Tibial nerve (tissue), 4 donors: ENCODE measurements at regions not wholly inside any gene's neighbourhood (a gene's known extent, or its start where the extent isn't known, plus 50 kb on each side); places are given as distances from the start of the nearest gene placed in this dataset.
"Not testable (repeated sequence)": the region's sequence is repeated elsewhere in the genome, so short reads cannot be mapped to it uniquely, and the experiment has no call there.

Experiments used
- DNase-seq, 2 donors: peaks; one replicate each; pipeline ENCODE4 v3.0.0-alpha.2; 2019; ENCODE audit warnings: low spot score in 2 of 2
- H3K27ac ChIP-seq, 4 donors: fragments of 200-600 bp; sonication (generic) in 3 of 4; one replicate each; pipeline ENCODE4 v1.5.1; 2017 to 2019; ENCODE audit warnings: mild to moderate bottlenecking in 1 of 4
- H3K27me3 ChIP-seq, 2 donors: fragments of 200-600 bp; sonication (generic) in 1 of 2; one replicate each; pipeline versions ENCODE4 v1.5.1 to v1.6.0; 2017 to 2019
- H3K36me3 ChIP-seq, 3 donors: fragments of 200-600 bp; sonication (generic); one replicate each; pipeline ENCODE4 v1.5.1; 2018 to 2019
- H3K4me1 ChIP-seq, 4 donors: fragments of 200-600 bp; sonication (generic) in 3 of 4; one replicate each; pipeline ENCODE4 v1.5.1; 2017 to 2019
- H3K4me3 ChIP-seq, 4 donors: fragments of 200-600 bp; sonication (generic) in 3 of 4; one replicate each; pipeline ENCODE4 v1.5.1; 2017 to 2019; ENCODE audit warnings: mild to moderate bottlenecking in 1 of 4, moderate library complexity in 1 of 4
- H3K9me3 ChIP-seq, 4 donors: fragments of 200-600 bp; sonication (generic) in 3 of 4; one replicate each; pipeline ENCODE4 v1.5.1; 2017 to 2019
- EP300 ChIP-seq, 2 donors: sonication (generic); formaldehyde crosslinking; IDR thresholded peaks; one replicate each; pipeline ENCODE4 v1.6.1; 2017; ENCODE audit warnings: antibody characterized with exemption in 2 of 2, mild to moderate bottlenecking in 1 of 2
- POLR2A ChIP-seq, 2 donors: fragments of 450-650 bp; IDR thresholded peaks; one replicate each; pipeline ENCODE4 v1.6.1; 2017; ENCODE audit warnings: antibody characterized with exemption in 2 of 2, mild to moderate bottlenecking in 2 of 2, moderate library complexity in 2 of 2
- WGBS, 2 donors: methylation state at CpG; one replicate each; pipeline ENCODE4 v1.1.5; 2018; 5-methylcytosine and 5-hydroxymethylcytosine counted together
- TF ChIP-seq, protein P1 (sequence below), 5 experiments: fragments of 200-600 bp in 3 of 5; fragments of 450-650 bp in 2 of 5; sonication (generic) in 3 of 5; IDR thresholded peaks; one replicate each; pipeline ENCODE4 v1.5.1; 2016 to 2019; ENCODE audit warnings: antibody characterized with exemption in 5 of 5, mild to moderate bottlenecking in 3 of 5, moderate library complexity in 2 of 5

- H3K27me3 ChIP-seq = no peaks in the 10 kb centered on the region
- no peak overlapping the region for H3K27ac ChIP-seq
- no peak for DNase-seq
- WGBS, 2 donors = 86 to 89% methylated on average over 2 of the region's 2 CpGs
- peaks cover 0 to 10% (median 0%) of the 10 kb centered on the region in 4 donors for H3K9me3 ChIP-seq
- no peaks in the 10 kb centered on the region for H3K36me3 ChIP-seq
- TF ChIP-seq EP300 (IDR thresholded peaks at IDR 0.05) = no peak
- TF ChIP-seq POLR2A (IDR thresholded peaks at IDR 0.05) = no peak
- TF ChIP-seq, protein P1, sequence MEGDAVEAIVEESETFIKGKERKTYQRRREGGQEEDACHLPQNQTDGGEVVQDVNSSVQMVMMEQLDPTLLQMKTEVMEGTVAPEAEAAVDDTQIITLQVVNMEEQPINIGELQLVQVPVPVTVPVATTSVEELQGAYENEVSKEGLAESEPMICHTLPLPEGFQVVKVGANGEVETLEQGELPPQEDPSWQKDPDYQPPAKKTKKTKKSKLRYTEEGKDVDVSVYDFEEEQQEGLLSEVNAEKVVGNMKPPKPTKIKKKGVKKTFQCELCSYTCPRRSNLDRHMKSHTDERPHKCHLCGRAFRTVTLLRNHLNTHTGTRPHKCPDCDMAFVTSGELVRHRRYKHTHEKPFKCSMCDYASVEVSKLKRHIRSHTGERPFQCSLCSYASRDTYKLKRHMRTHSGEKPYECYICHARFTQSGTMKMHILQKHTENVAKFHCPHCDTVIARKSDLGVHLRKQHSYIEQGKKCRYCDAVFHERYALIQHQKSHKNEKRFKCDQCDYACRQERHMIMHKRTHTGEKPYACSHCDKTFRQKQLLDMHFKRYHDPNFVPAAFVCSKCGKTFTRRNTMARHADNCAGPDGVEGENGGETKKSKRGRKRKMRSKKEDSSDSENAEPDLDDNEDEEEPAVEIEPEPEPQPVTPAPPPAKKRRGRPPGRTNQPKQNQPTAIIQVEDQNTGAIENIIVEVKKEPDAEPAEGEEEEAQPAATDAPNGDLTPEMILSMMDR (IDR thresholded peaks at IDR 0.05) = no peak
- H3K4me1 ChIP-seq = no peaks in the 10 kb centered on the region
- H3K4me3 ChIP-seq = no peak overlapping the region
Measured at GRCh38 chr9:2395814-2396612, 225.6 kb upstream of the VLDLR start.

- Histone ChIP-seq H3K27ac (no peak overlapping the region), H3K36me3 (no peaks in the 10 kb centered on the region), H3K27me3 (no peaks in the 10 kb centered on the region), H3K4me3 (no peak overlapping the region), H3K9me3 (peaks cover 0 to 10% (median 0%) of the 10 kb centered on the region in 4 donors), H3K4me1 (no peaks in the 10 kb centered on the region)
- no peak for DNase-seq
- WGBS, 2 donors = 0 to 40% methylated on average over 1 of the region's 1 CpG
- TF ChIP-seq EP300 (IDR thresholded peaks at IDR 0.05) = no peak
- TF ChIP-seq POLR2A (IDR thresholded peaks at IDR 0.05) = no peak
- TF ChIP-seq, protein P1 (IDR thresholded peaks at IDR 0.05) = no peak
Measured at GRCh38 chr9:2396622-2397285, 224.8 kb upstream of the VLDLR start.

DNA sequence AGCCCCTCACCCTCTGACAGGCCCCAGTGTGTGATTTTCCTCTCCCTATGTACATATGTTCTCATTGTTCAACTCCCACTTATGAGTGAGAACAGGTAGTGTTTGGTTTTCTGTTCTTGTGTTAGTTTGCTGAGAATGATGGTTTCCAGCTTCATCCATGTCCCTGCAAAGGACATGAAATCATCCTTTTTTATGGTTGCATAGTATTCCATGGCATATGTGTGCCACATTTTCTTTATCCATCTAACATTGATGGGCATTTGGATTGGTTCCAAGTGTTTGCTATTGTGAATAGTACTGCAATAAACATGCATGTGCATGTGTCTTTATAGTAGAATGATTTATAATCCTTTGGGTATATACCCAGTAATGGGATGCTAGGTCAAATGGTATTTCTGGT lies 223.7 kb upstream of the VLDLR start:
- H3K36me3 ChIP-seq = not testable (repeated sequence)

DNA sequence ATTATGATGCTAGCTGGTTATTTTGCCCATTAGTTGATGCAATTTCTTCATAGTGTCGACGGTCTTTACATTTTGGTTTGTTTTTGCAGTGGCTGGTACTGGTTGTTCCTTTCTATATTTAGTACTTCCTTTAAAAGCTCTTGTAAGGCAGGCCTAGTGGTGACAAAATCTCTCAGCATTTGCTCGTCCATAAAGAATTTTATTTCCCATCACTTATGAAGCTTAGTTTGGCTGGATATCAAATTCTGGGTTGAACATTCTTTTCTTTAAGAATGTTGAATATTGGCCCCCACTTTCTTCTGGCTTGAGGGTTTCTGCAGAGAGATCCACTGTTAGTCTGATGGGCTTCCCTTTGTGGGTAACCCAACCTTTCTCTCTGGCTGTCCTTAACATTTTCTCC lies 219.8 kb upstream of the VLDLR start:
- H3K9me3 ChIP-seq = peaks cover 0 to 34% (median 0%) of the 10 kb centered on the region in 4 donors
- WGBS, 2 donors = 59 to 66% methylated on average over 3 of the region's 3 CpGs
- not testable (repeated sequence) for H3K4me1 ChIP-seq

More for the DNA sequence above, 223.7 kb upstream of the VLDLR start:
- not testable (repeated sequence) for DNase-seq, H3K4me1 ChIP-seq, H3K27ac ChIP-seq, H3K27me3 ChIP-seq, H3K4me3 ChIP-seq, H3K9me3 ChIP-seq

DNA sequence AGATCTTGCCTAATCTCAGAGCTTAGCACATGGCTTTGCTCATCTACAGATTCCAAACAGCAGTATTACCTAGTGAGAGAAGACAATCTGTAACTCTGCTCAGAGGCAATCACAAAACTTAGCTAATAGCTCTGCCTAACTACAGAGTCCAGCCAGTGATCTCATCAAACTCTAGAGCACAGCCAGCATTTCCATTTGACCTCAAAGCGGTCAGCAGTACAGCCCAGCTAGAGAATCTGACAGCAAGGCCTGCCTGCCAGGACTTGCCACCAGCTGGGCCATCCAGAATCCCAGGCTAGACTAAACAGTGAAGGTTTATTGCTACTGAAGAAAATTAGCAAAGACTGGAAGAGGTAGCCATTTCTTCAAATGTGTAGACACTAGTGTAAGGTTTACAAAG lies 217.9 kb upstream of the VLDLR start:
- Histone ChIP-seq H3K4me3 (no peak overlapping the region), H3K27ac (no peak overlapping the region), H3K4me1 (no peaks in the 10 kb centered on the region), H3K36me3 (no peaks in the 10 kb centered on the region), H3K27me3 (no peaks in the 10 kb centered on the region), H3K9me3 (peaks cover 0 to 31% (median 0%) of the 10 kb centered on the region in 4 donors)
- WGBS, 2 donors = 0 to 37% methylated on average over 1 of the region's 1 CpG
- DNase-seq = no peak
- TF ChIP-seq, protein P1 (IDR thresholded peaks at IDR 0.05) = no peak
- TF ChIP-seq EP300 (IDR thresholded peaks at IDR 0.05) = no peak
- TF ChIP-seq POLR2A (IDR thresholded peaks at IDR 0.05) = no peak

More for the DNA sequence above, 219.8 kb upstream of the VLDLR start:
- not testable (repeated sequence) for H3K4me3 ChIP-seq, H3K36me3 ChIP-seq, DNase-seq, H3K27me3 ChIP-seq, H3K27ac ChIP-seq

GRCh38 chr9:2406252-2406651 lies 215.3 kb upstream of the VLDLR start:
- Histone ChIP-seq H3K9me3 (peaks cover 0 to 26% (median 0%) of the 10 kb centered on the region in 4 donors), H3K4me1 (no peaks in the 10 kb centered on the region), H3K36me3 (no peaks in the 10 kb centered on the region), H3K4me3 (no peak overlapping the region), H3K27ac (no peak overlapping the region), H3K27me3 (no peaks in the 10 kb centered on the region)
- 89 to 90% methylated on average over 9 to 10 of the region's 12 CpGs for WGBS, 2 donors
- DNase-seq = no peak
- TF ChIP-seq, protein P1 (IDR thresholded peaks at IDR 0.05) = no peak
- TF ChIP-seq EP300 (IDR thresholded peaks at IDR 0.05) (no peak), POLR2A (IDR thresholded peaks at IDR 0.05) (no peak)
